H1 (cell line): ENCODE measurements at regions not wholly inside any gene's neighbourhood (a gene's known extent, or its start where the extent isn't known, plus 50 kb on each side); places are given as distances from the start of the nearest gene placed in this dataset.

ENCODE experiments used
- CHD7 ChIP-seq: fragments of 300-600 bp; sonication (generic); IDR thresholded peaks from 2 replicates; pipeline ENCODE4 v1.7.1; 2012; ENCODE audit warnings: low read length, moderate library complexity, mild to moderate bottlenecking, inconsistent platforms; ENCODE audit not compliant: insufficient replicate concordance
- KDM1A ChIP-seq: fragments of 200-600, 300-600 bp; sonication (generic); IDR thresholded peaks from 2 replicates; pipeline ENCODE4 v1.7.1; 2016; ENCODE audit warnings: mild to moderate bottlenecking, low read length, borderline replicate concordance
- NRF1 ChIP-seq: IDR thresholded peaks from 2 replicates; pipeline ENCODE4 v1.6.1; 2011; ENCODE audit warnings: mild to moderate bottlenecking, low read depth, low read length, improper control_type of control experiment
- SAP30 ChIP-seq: fragments of 300-600 bp; sonication (generic); IDR thresholded peaks from 2 replicates; pipeline ENCODE4 v1.7.1; 2012; ENCODE audit warnings: low read length, moderate library complexity, mild to moderate bottlenecking, inconsistent platforms; ENCODE audit not compliant: insufficient read depth, insufficient replicate concordance

- TF ChIP-seq CHD7, result no peak
- no peak for TF ChIP-seq NRF1
- no peak for TF ChIP-seq SAP30
- no peak for TF ChIP-seq KDM1A
- TF ChIP-seq, all 59 proteins: peak for 1
These were observed 75.2 kb upstream of the SLC14A2 start (continued) for GRCh38 chr18:45540125-45540524.
